ENCODE measurements at regions not wholly inside any gene's neighbourhood (a gene's known extent, or its start where the extent isn't known, plus 50 kb on each side); places are given as distances from the start of the nearest gene placed in this dataset. TPM values are rescaled to one million over a fixed set of nuclear protein-coding genes. Genes with fewer than 3 reads are reported as not detected.
A peak's percentile ranks its signal among the peaks of the same experiment; 100 is the strongest.

GRCh38 chr6:1554141-1554475 lies 55.6 kb upstream of the FOXC1 start:
- Histone ChIP-seq H3K56ac (ENCODE audit: low read length) (no peak overlapping the region), H3K4me3 (ENCODE audit: low read length) (no peak overlapping the region), H4K5ac (ENCODE audit: low read length) (no peak overlapping the region), H3K4me1 (ENCODE audit: control insufficient read depth, low read depth, low read length) (no peaks in the 10 kb centered on the region), H2BK5ac (ENCODE audit: low read length) (no peak overlapping the region), H3K23ac (ENCODE audit: low read length) (no peak overlapping the region), H3K4me2 (ENCODE audit: low read length) (no peak overlapping the region), H4K8ac (ENCODE audit: low read depth, low read length) (no peak overlapping the region), H3K79me2 (ENCODE audit: control insufficient read depth, insufficient read depth, low read length) (no peaks in the 10 kb centered on the region), H3K79me1 (ENCODE audit: low read length) (no peaks in the 10 kb centered on the region), H2BK120ac (ENCODE audit: low read depth, low read length) (no peak overlapping the region), H3K36me3 (ENCODE audit: control insufficient read depth, insufficient read depth, low read length) (no peaks in the 10 kb centered on the region), H3K4ac (ENCODE audit: low read depth, low read length) (no peak overlapping the region), H3K27me3 (ENCODE audit: insufficient read depth, low read length, poor library complexity) (no peaks in the 10 kb centered on the region), H3K9ac (ENCODE audit: low read length) (no peak overlapping the region), H2AK5ac (ENCODE audit: low read length) (no peak overlapping the region), H3K18ac (ENCODE audit: low read length) (no peak overlapping the region), H2BK15ac (replicated peaks; ENCODE audit: low read depth) (no peak overlapping the region), H3K27ac (ENCODE audit: low read depth, low read length) (no peak overlapping the region)
- WGBS (ENCODE audit: extremely low coverage, insufficient coverage, low lambda C conversion rate), result no CpG with 5 or more reads among the region's 8 CpGs
- no peak for DNase-seq

GRCh38 chr6:1554476-1555310 lies 55.0 kb upstream of the FOXC1 start:
- Histone ChIP-seq H3K9ac (ENCODE audit: low read length) (no peak overlapping the region), H2BK5ac (ENCODE audit: low read length) (no peak overlapping the region), H3K4me2 (ENCODE audit: low read length) (no peak overlapping the region), H3K23ac (ENCODE audit: low read length) (no peak overlapping the region), H2BK120ac (ENCODE audit: low read depth, low read length) (no peak overlapping the region), H4K5ac (ENCODE audit: low read length) (no peak overlapping the region), H2AK5ac (ENCODE audit: low read length) (no peak overlapping the region), H3K27ac (ENCODE audit: low read depth, low read length) (no peak overlapping the region), H2BK15ac (replicated peaks; ENCODE audit: low read depth) (no peak overlapping the region), H3K4ac (ENCODE audit: low read depth, low read length) (no peak overlapping the region), H3K27me3 (ENCODE audit: insufficient read depth, low read length, poor library complexity) (no peaks in the 10 kb centered on the region), H3K79me2 (ENCODE audit: control insufficient read depth, insufficient read depth, low read length) (no peaks in the 10 kb centered on the region), H3K36me3 (ENCODE audit: control insufficient read depth, insufficient read depth, low read length) (no peaks in the 10 kb centered on the region), H3K4me3 (ENCODE audit: low read length) (no peak overlapping the region), H3K18ac (ENCODE audit: low read length) (no peak overlapping the region), H3K79me1 (ENCODE audit: low read length) (no peaks in the 10 kb centered on the region), H4K8ac (ENCODE audit: low read depth, low read length) (no peak overlapping the region), H3K4me1 (ENCODE audit: control insufficient read depth, low read depth, low read length) (no peaks in the 10 kb centered on the region), H3K56ac (ENCODE audit: low read length) (no peak overlapping the region)
- WGBS (ENCODE audit: extremely low coverage, insufficient coverage, low lambda C conversion rate), result no CpG with 5 or more reads among the region's 46 CpGs
- no peak for DNase-seq

GRCh38 chr6:1558388-1558787 lies 51.3 kb upstream of the FOXC1 start:
- H3K36me3 ChIP-seq (ENCODE audit: control insufficient read depth, insufficient read depth, low read length), result no peaks in the 10 kb centered on the region
- WGBS (ENCODE audit: extremely low coverage, insufficient coverage, low lambda C conversion rate), result no CpG with 5 or more reads among the region's 11 CpGs
- H2BK5ac ChIP-seq (ENCODE audit: low read length), result no peak overlapping the region
- H2AK5ac ChIP-seq (ENCODE audit: low read length), result no peak overlapping the region
- no peak overlapping the region for H3K56ac ChIP-seq (ENCODE audit: low read length)
- H3K4me2 ChIP-seq (ENCODE audit: low read length), result no peak overlapping the region
- no peaks in the 10 kb centered on the region for H3K79me2 ChIP-seq (ENCODE audit: control insufficient read depth, insufficient read depth, low read length)
- H3K27ac ChIP-seq (ENCODE audit: low read depth, low read length), result no peak overlapping the region
- H3K4me3 ChIP-seq (ENCODE audit: low read length), result no peak overlapping the region
- no peak overlapping the region for H3K23ac ChIP-seq (ENCODE audit: low read length)
- DNase-seq, result peak; percentile 39
- H2BK120ac ChIP-seq (ENCODE audit: low read depth, low read length), result no peak overlapping the region
- no peak overlapping the region for H4K5ac ChIP-seq (ENCODE audit: low read length)
- H3K4me1 ChIP-seq (ENCODE audit: control insufficient read depth, low read depth, low read length), result no peaks in the 10 kb centered on the region
- H3K79me1 ChIP-seq (ENCODE audit: low read length), result no peaks in the 10 kb centered on the region
- no peak overlapping the region for H2BK15ac ChIP-seq (replicated peaks; ENCODE audit: low read depth)
- H3K27me3 ChIP-seq (ENCODE audit: insufficient read depth, low read length, poor library complexity), result no peaks in the 10 kb centered on the region
- H3K9ac ChIP-seq (ENCODE audit: low read length), result no peak overlapping the region
- no peak overlapping the region for H3K18ac ChIP-seq (ENCODE audit: low read length)
- no peak overlapping the region for H4K8ac ChIP-seq (ENCODE audit: low read depth, low read length)
- no peak overlapping the region for H3K4ac ChIP-seq (ENCODE audit: low read depth, low read length)

Small RNA genes lying in the stretch of these regions (small RNA-seq; reads per million reads assigned to genes)
- gene RN7SL352P (ENCODE audit: insufficient read depth), result not detected
